ENCODE measurements at regions not wholly inside any gene's neighbourhood (a gene's known extent, or its start where the extent isn't known, plus 50 kb on each side); places are given as distances from the start of the nearest gene placed in this dataset.

- TF ChIP-seq EZH2 (IDR thresholded peaks at IDR 0.05; ENCODE audit: borderline replicate concordance, insufficient read depth, low read length, poor library complexity, severe bottlenecking) (no peak), REST (IDR thresholded peaks at IDR 0.05; ENCODE audit: borderline replicate concordance) (no peak), TAF1 (IDR thresholded peaks at IDR 0.05; ENCODE audit: low read depth) (no peak), RAD21 (conservative IDR thresholded peaks at IDR 0.05) (no peak), SMC3 (conservative IDR thresholded peaks at IDR 0.05; ENCODE audit: poor library complexity) (no peak), MXI1 (conservative IDR thresholded peaks at IDR 0.05; ENCODE audit: poor library complexity, severe bottlenecking) (no peak)
- TF ChIP-seq, protein P1, sequence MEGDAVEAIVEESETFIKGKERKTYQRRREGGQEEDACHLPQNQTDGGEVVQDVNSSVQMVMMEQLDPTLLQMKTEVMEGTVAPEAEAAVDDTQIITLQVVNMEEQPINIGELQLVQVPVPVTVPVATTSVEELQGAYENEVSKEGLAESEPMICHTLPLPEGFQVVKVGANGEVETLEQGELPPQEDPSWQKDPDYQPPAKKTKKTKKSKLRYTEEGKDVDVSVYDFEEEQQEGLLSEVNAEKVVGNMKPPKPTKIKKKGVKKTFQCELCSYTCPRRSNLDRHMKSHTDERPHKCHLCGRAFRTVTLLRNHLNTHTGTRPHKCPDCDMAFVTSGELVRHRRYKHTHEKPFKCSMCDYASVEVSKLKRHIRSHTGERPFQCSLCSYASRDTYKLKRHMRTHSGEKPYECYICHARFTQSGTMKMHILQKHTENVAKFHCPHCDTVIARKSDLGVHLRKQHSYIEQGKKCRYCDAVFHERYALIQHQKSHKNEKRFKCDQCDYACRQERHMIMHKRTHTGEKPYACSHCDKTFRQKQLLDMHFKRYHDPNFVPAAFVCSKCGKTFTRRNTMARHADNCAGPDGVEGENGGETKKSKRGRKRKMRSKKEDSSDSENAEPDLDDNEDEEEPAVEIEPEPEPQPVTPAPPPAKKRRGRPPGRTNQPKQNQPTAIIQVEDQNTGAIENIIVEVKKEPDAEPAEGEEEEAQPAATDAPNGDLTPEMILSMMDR (IDR thresholded peaks at IDR 0.05; ENCODE audit: poor library complexity, severe bottlenecking), result no peak
- no peaks in the 10 kb centered on the region for H3K79me2 ChIP-seq (replicated peaks; ENCODE audit: insufficient read depth, low read length)
- H3K4me3 ChIP-seq (ENCODE audit: low read length), result no peak overlapping the region
- H3K9me3 ChIP-seq (ENCODE audit: low read length), result no peaks in the 10 kb centered on the region
- no peak overlapping the region for H3K9ac ChIP-seq (ENCODE audit: low read length)
- no peak overlapping the region for H3K27ac ChIP-seq (ENCODE audit: low read length)
- H3K4me2 ChIP-seq (ENCODE audit: low read length), result no peak overlapping the region
- no peaks in the 10 kb centered on the region for H4K20me1 ChIP-seq (ENCODE audit: insufficient read depth)
- no peak overlapping the region for H2AFZ ChIP-seq (ENCODE audit: low read depth, low read length)
- no peaks in the 10 kb centered on the region for H3K36me3 ChIP-seq (ENCODE audit: insufficient read depth, low read length)
- no peaks in the 10 kb centered on the region for H3K27me3 ChIP-seq (ENCODE audit: insufficient read depth, low read depth, low read length)
- no peaks in the 10 kb centered on the region for H3F3A ChIP-seq (ENCODE audit: insufficient read depth, low read length, poor library complexity, severe bottlenecking)
- H3K9me2 ChIP-seq (ENCODE audit: insufficient read depth, low read length), result no peaks in the 10 kb centered on the region
Measured at GRCh38 chr18:22318745-22319407, 98.8 kb downstream of the CTAGE1 start.

- H3K9ac ChIP-seq (ENCODE audit: low read length), result no peak overlapping the region
- no peaks in the 10 kb centered on the region for H3K9me2 ChIP-seq (ENCODE audit: insufficient read depth, low read length)
- no peaks in the 10 kb centered on the region for H3K36me3 ChIP-seq (ENCODE audit: insufficient read depth, low read length)
- H2AFZ ChIP-seq (ENCODE audit: low read depth, low read length), result no peak overlapping the region
- H4K20me1 ChIP-seq (ENCODE audit: insufficient read depth), result no peaks in the 10 kb centered on the region
- H3K27me3 ChIP-seq (ENCODE audit: insufficient read depth, low read depth, low read length), result no peaks in the 10 kb centered on the region
- H3K4me3 ChIP-seq (ENCODE audit: low read length), result no peak overlapping the region
- H3K9me3 ChIP-seq (ENCODE audit: low read length), result no peaks in the 10 kb centered on the region
- no peaks in the 10 kb centered on the region for H3K79me2 ChIP-seq (replicated peaks; ENCODE audit: insufficient read depth, low read length)
- no peaks in the 10 kb centered on the region for H3F3A ChIP-seq (ENCODE audit: insufficient read depth, low read length, poor library complexity, severe bottlenecking)
- TF ChIP-seq EP300 (conservative IDR thresholded peaks at IDR 0.05; ENCODE audit: poor library complexity, severe bottlenecking) (no peak), MXI1 (conservative IDR thresholded peaks at IDR 0.05; ENCODE audit: poor library complexity, severe bottlenecking) (no peak), REST (IDR thresholded peaks at IDR 0.05; ENCODE audit: borderline replicate concordance) (no peak), POLR2AphosphoS5 (IDR thresholded peaks at IDR 0.05) (no peak), SMC3 (conservative IDR thresholded peaks at IDR 0.05; ENCODE audit: poor library complexity) (no peak), RAD21 (conservative IDR thresholded peaks at IDR 0.05) (no peak), TAF1 (IDR thresholded peaks at IDR 0.05; ENCODE audit: low read depth) (no peak), EZH2 (IDR thresholded peaks at IDR 0.05; ENCODE audit: borderline replicate concordance, insufficient read depth, low read length, poor library complexity, severe bottlenecking) (no peak)
- TF ChIP-seq, protein P1 (IDR thresholded peaks at IDR 0.05; ENCODE audit: poor library complexity, severe bottlenecking), result no peak
- no peak overlapping the region for H3K27ac ChIP-seq (ENCODE audit: low read length)
- no peak overlapping the region for H3K4me2 ChIP-seq (ENCODE audit: low read length)
Measured at GRCh38 chr18:22314420-22314819, 103.3 kb downstream of the CTAGE1 start.

All from neural cell (in vitro differentiated cells).